IMR-90 (cell line): ENCODE measurements at regions not wholly inside any gene's neighbourhood (a gene's known extent, or its start where the extent isn't known, plus 50 kb on each side); places are given as distances from the start of the nearest gene placed in this dataset.

Source experiments
- ATAC-seq: fragments of 200-7000 bp; cut with Tn5 transposase; 2 replicates; pipeline ENCODE4 v1.9.1; 2020; ENCODE audit warnings: low read depth, mild to moderate bottlenecking, moderate library complexity
- BruUV-seq: library from RNA; stranded (reverse); fragments of 400-500 nt; replicated peaks from 2 replicates; lab custom pipeline; 2021; lab: Mats Ljungman, UMichigan
- CTCF ChIA-PET: fragments of 300-600 bp; formaldehyde crosslinking; extraction: SDS; loops from one replicate; lab custom pipeline; 2021; ENCODE audit warnings: antibody characterized with exemption; lab: Yijun Ruan, JAX
- POLR2A ChIA-PET: fragments of 300-600 bp; sonication (Branson Sonifier 250); formaldehyde crosslinking; loops from one replicate; lab custom pipeline; 2022; ENCODE audit warnings: antibody characterized with exemption; ENCODE audit not compliant: unreplicated experiment; lab: Charles Lee
- DNase-seq: peaks from one replicate; pipeline ENCODE4 v3.0.0; 2013
- H2AFZ ChIP-seq: replicated peaks from 2 replicates; pipeline ENCODE3; 2013; ENCODE audit warnings: low read length, mild to moderate bottlenecking; ENCODE audit not compliant: poor library complexity
- H2AK5ac ChIP-seq: 2 replicates; pipeline ENCODE4 v1.6.1; 2013; ENCODE audit warnings: low read depth, low read length, inconsistent platforms
- H2AK9ac ChIP-seq: replicated peaks from 2 replicates; pipeline ENCODE3; 2013; ENCODE audit warnings: mild to moderate bottlenecking, low read depth, low read length, moderate library complexity; ENCODE audit not compliant: poor library complexity
- H2BK120ac ChIP-seq: 2 replicates; pipeline ENCODE4 v1.6.1; 2013; ENCODE audit warnings: low read depth, low read length, inconsistent platforms
- H2BK15ac ChIP-seq: 3 replicates; pipeline ENCODE4 v1.6.1; 2013; ENCODE audit warnings: low read depth, low read length, inconsistent platforms
- H2BK20ac ChIP-seq: 2 replicates; pipeline ENCODE4 v1.6.1; 2013; ENCODE audit warnings: low read depth, mild to moderate bottlenecking, inconsistent platforms, low read length, moderate library complexity
- H2BK5ac ChIP-seq: 2 replicates; pipeline ENCODE4 v1.6.1; 2013; ENCODE audit warnings: mild to moderate bottlenecking, low read depth, low read length, inconsistent platforms; ENCODE audit not compliant: poor library complexity, severe bottlenecking
- H3K14ac ChIP-seq: replicated peaks from 2 replicates; pipeline ENCODE4 v1.6.1; 2013; ENCODE audit warnings: low read depth, low read length, inconsistent platforms
- H3K18ac ChIP-seq: 2 replicates; pipeline ENCODE4 v1.6.1; 2013; ENCODE audit warnings: low read depth, low read length, control low read depth
- H3K23ac ChIP-seq: 2 replicates; pipeline ENCODE4 v1.6.1; 2013; ENCODE audit warnings: low read depth, low read length, inconsistent platforms
- H3K27ac ChIP-seq: 2 replicates; pipeline ENCODE4 v1.5.1; 2013; ENCODE audit warnings: mild to moderate bottlenecking, control low read depth, low read length; ENCODE audit not compliant: insufficient read depth
- H3K27me3 ChIP-seq: 2 replicates; pipeline ENCODE4 v1.6.1; 2013; ENCODE audit warnings: low read length; ENCODE audit not compliant: control insufficient read depth, insufficient read depth
- H3K36me3 ChIP-seq: 2 replicates; pipeline ENCODE4 v1.6.1; 2013; ENCODE audit warnings: low read length, mixed read lengths; ENCODE audit not compliant: control insufficient read depth, insufficient read depth
- H3K4ac ChIP-seq: 2 replicates; pipeline ENCODE4 v1.6.1; 2013; ENCODE audit warnings: low read depth, low read length, inconsistent platforms
- H3K4me1 ChIP-seq: 2 replicates; pipeline ENCODE4 v1.6.1; 2013; ENCODE audit warnings: low read length, mixed read lengths; ENCODE audit not compliant: control insufficient read depth, insufficient read depth
- H3K4me2 ChIP-seq: 2 replicates; pipeline ENCODE4 v1.6.1; 2013; ENCODE audit warnings: low read depth, mild to moderate bottlenecking, control low read depth, low read length, moderate library complexity
- H3K4me3 ChIP-seq: 2 replicates; pipeline ENCODE4 v1.5.1; 2013; ENCODE audit warnings: low read depth, mild to moderate bottlenecking, control low read depth, low read length, moderate library complexity; ENCODE audit not compliant: insufficient read depth
- H3K56ac ChIP-seq: 2 replicates; pipeline ENCODE4 v1.6.1; 2013; ENCODE audit warnings: low read length, inconsistent platforms; ENCODE audit not compliant: insufficient read depth; ENCODE audit errors: extremely low read depth
- H3K79me1 ChIP-seq, 2 experiments: 2 replicates each; pipeline ENCODE4 v1.6.1; 2013; ENCODE audit warnings: low read length in 2 of 2, inconsistent platforms in 1 of 2, low read depth in 1 of 2
- H3K9ac ChIP-seq: 2 replicates; pipeline ENCODE4 v1.6.1; 2013; ENCODE audit warnings: low read depth, low read length, control low read depth
- H3K9me1 ChIP-seq: 2 replicates; pipeline ENCODE4 v1.6.1; 2013; ENCODE audit warnings: low read length, inconsistent platforms; ENCODE audit not compliant: insufficient read depth
- H3K9me3 ChIP-seq: 2 replicates; pipeline ENCODE4 v1.6.1; 2013; ENCODE audit warnings: low read length; ENCODE audit not compliant: control insufficient read depth, insufficient read depth
- H4K20me1 ChIP-seq: 2 replicates; pipeline ENCODE4 v1.6.1; 2013; ENCODE audit warnings: low read length, inconsistent platforms; ENCODE audit not compliant: insufficient read depth
- H4K5ac ChIP-seq: 2 replicates; pipeline ENCODE4 v1.6.1; 2013; ENCODE audit warnings: mild to moderate bottlenecking, low read depth, low read length, control low read depth
- H4K8ac ChIP-seq, 2 experiments: 2 replicates each; pipeline ENCODE4 v1.6.1; 2013; ENCODE audit warnings: low read depth in 2 of 2, low read length in 2 of 2, control low read depth in 1 of 2, inconsistent platforms in 1 of 2
- H4K91ac ChIP-seq: 2 replicates; pipeline ENCODE4 v1.6.1; 2013; ENCODE audit warnings: low read depth, low read length, inconsistent platforms; ENCODE audit not compliant: insufficient read depth
- BHLHE40 ChIP-seq: fragments of 150-350 bp; IDR thresholded peaks from 2 replicates; pipeline ENCODE4 v1.6.1; 2016; ENCODE audit warnings: mild to moderate bottlenecking, low read depth, low read length
- CEBPB ChIP-seq: IDR thresholded peaks from 2 replicates; pipeline ENCODE4 v1.6.1; 2012; ENCODE audit warnings: low read depth, low read length, improper control_type of control experiment
- CHD1 ChIP-seq: IDR thresholded peaks from 2 replicates; pipeline ENCODE4 v1.6.1; 2012; ENCODE audit warnings: low read depth, low read length, improper control_type of control experiment
- CTCF ChIP-seq: conservative IDR thresholded peaks from 2 replicates; pipeline ENCODE4 v1.5.1; 2012; ENCODE audit warnings: mild to moderate bottlenecking, low read depth, low read length, improper control_type of control experiment
- FOS ChIP-seq: fragments of 150-350 bp; IDR thresholded peaks from 2 replicates; pipeline ENCODE4 v1.6.1; 2016; ENCODE audit warnings: low read depth, low read length
- MAFK ChIP-seq: IDR thresholded peaks from 2 replicates; pipeline ENCODE4 v1.6.1; 2012; ENCODE audit warnings: low read depth, low read length, improper control_type of control experiment
- MAZ ChIP-seq: IDR thresholded peaks from 2 replicates; pipeline ENCODE4 v1.6.1; 2012; ENCODE audit warnings: low read depth, mild to moderate bottlenecking, low read length, improper control_type of control experiment, moderate library complexity, borderline replicate concordance
- MXI1 ChIP-seq: IDR thresholded peaks from 2 replicates; pipeline ENCODE4 v1.6.1; 2012; ENCODE audit warnings: low read depth, mild to moderate bottlenecking, low read length, moderate library complexity, borderline replicate concordance
- NFE2L2 ChIP-seq: fragments of 150-350 bp; IDR thresholded peaks from 2 replicates; pipeline ENCODE4 v1.6.1; 2016; ENCODE audit warnings: low read depth, mild to moderate bottlenecking, low read length
- POLR2A ChIP-seq: IDR thresholded peaks from 2 replicates; pipeline ENCODE4 v1.6.1; 2012; ENCODE audit warnings: mild to moderate bottlenecking, low read depth, low read length
- RCOR1 ChIP-seq: IDR thresholded peaks from 2 replicates; pipeline ENCODE4 v1.6.1; 2012; ENCODE audit warnings: mild to moderate bottlenecking, low read length, improper control_type of control experiment; ENCODE audit not compliant: insufficient replicate concordance
- RFX5 ChIP-seq: IDR thresholded peaks from 2 replicates; pipeline ENCODE4 v1.8.0; 2012; ENCODE audit warnings: low read depth, mild to moderate bottlenecking, low read length, moderate library complexity
- SMC3 ChIP-seq: fragments of 150-350 bp; IDR thresholded peaks from 2 replicates; pipeline ENCODE4 v1.6.1; 2016; ENCODE audit warnings: low read depth, mild to moderate bottlenecking, antibody characterized with exemption, low read length, moderate library complexity
- WGBS, 2 experiments: methylation state at CpG; one replicate each; pipeline versions ENCODE4 v1.1.5 to v1.1.7; 2013; ENCODE audit warnings: missing lambda C conversion rate in 2 of 2; ENCODE audit not compliant: insufficient read length in 1 of 2; ENCODE audit errors: extremely low coverage in 2 of 2; 5-methylcytosine and 5-hydroxymethylcytosine counted together
- dilution Hi-C: fragments of 300-500 bp; cut with HindIII; formaldehyde crosslinking; loops from one replicate; pipeline ENCODE4 v1.14.3; 2018; ENCODE audit warnings: low sequenced_read_pairs; ENCODE audit not compliant: unreplicated experiment
- in situ Hi-C: fragments of 300-500 bp; cut with MboI; formaldehyde crosslinking; loops from 3 replicates; pipeline ENCODE4 v1.14.3; 2019; ENCODE audit warnings: low sequenced_read_pairs, inconsistent platforms, mixed read lengths
- intact Hi-C: fragments of 100-400 bp; cut with micrococcal nuclease; formaldehyde crosslinking; loops from 2 replicates; pipeline ENCODE4 v1.10.0; 2022
- TF ChIP-seq, protein P1 (sequence below): fragments of 150-350 bp; IDR thresholded peaks from 2 replicates; pipeline ENCODE4 v1.6.1; 2016; ENCODE audit warnings: low read depth, mild to moderate bottlenecking, low read length, moderate library complexity, borderline replicate concordance
- TF ChIP-seq, protein P2 (sequence below): fragments of 150-350 bp; IDR thresholded peaks from 2 replicates; pipeline ENCODE4 v1.6.1; 2017; ENCODE audit warnings: mild to moderate bottlenecking, antibody characterized with exemption, low read length, low read depth

DNA sequence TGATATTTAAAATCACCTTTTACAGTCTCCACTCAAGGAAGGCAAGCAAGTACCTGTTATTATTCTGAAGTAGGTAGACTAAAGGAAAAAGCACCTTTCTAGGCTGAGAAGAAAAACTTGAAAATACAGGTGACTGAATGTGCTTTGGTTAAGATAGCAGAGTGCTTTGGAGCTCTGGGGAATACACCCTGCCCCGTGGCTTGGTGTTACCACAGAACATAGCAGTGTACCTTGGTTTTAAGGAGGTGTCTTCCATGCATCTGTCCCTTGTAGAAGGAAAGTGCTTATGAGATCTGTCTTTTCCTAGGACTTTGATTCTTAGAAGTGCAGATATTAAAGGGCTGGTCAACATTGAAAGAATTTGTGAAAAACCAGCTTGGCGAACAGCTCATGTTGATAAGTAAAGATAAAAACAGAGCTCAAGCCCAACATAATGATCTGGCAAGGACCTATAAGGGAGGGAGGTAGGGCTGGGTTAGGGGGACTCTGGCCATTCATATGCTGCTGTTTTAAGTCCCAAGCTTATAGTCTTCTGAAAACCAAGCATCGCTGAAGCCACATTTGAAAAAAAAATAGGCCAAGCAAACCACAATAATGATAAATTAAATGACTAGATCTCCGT lies 66.8 kb downstream of the ZNF608 start:
- no peak overlapping the region for H3K56ac ChIP-seq
- no peak overlapping the region; a peak in 1 of 4 replicates for H4K8ac ChIP-seq
- H2AFZ ChIP-seq = no peak overlapping the region
- H2BK5ac ChIP-seq = no peak overlapping the region
- H3K4ac ChIP-seq = peak overlapping the region; percentile 87; the same call in 1 of the 2 replicates
- no peaks in the 10 kb centered on the region for H3K27me3 ChIP-seq
- in situ Hi-C loops (no loop called here), dilution Hi-C loops (no loop called here), intact Hi-C loops (no loop called here)
- H3K9me1 ChIP-seq = peaks cover 6% of the 10 kb centered on the region; the same call in 1 of the 2 replicates
- H3K4me2 ChIP-seq = no peak overlapping the region
- BruUV-seq = no TSS peak
- peak overlapping the region; percentile 24; the same call in 1 of the 2 replicates for H4K91ac ChIP-seq
- peak overlapping the region; percentile 61; the same call in 1 of the 2 replicates for H2AK5ac ChIP-seq
- DNase-seq (no peak), ATAC-seq (no peak)
- peak overlapping the region; percentile 89; the same call in 1 of the 3 replicates for H2BK15ac ChIP-seq
- CTCF ChIA-PET = interaction anchor here (0.6 kb wide), 1 partner anchor 13 kb away, joined by 3 read pairs; no protein-coding TSS in a partner anchor
- peak overlapping the region; percentile 68; the same call in 1 of the 2 replicates for H3K18ac ChIP-seq
- peaks cover 34% of the 10 kb centered on the region for H3K4me1 ChIP-seq
- H3K23ac ChIP-seq = no peak overlapping the region
- POLR2A ChIA-PET = interaction anchor here (0.7 kb wide), 1 partner anchor 1008 kb away, joined by 3 read pairs; no protein-coding TSS in a partner anchor
- H3K36me3 ChIP-seq = no peaks in the 10 kb centered on the region
- H2AK9ac ChIP-seq = no peak overlapping the region
- 0 out of 2 replicates have a peak overlapping the region, but pooled peaks have one; percentile 67 for H4K5ac ChIP-seq
- 0 out of 2 replicates have a peak overlapping the region, but pooled peaks have one; percentile 65 for H3K14ac ChIP-seq
- H3K79me1 ChIP-seq = peaks cover 33 to 61% of the 10 kb centered on the region in 2 experiments
- H3K4me3 ChIP-seq = no peak overlapping the region
- H2BK120ac ChIP-seq = peak overlapping the region; percentile 76; the same call in 1 of the 2 replicates
- no peak overlapping the region for H3K27ac ChIP-seq
- H4K20me1 ChIP-seq = no peaks in the 10 kb centered on the region
- peak overlapping the region; percentile 58; the same call in 1 of the 2 replicates for H2BK20ac ChIP-seq
- H3K9ac ChIP-seq = no peak overlapping the region
- WGBS, 2 experiments = no CpG with 5 or more reads among the region's 4 CpGs
- no peaks in the 10 kb centered on the region for H3K9me3 ChIP-seq
- TF ChIP-seq, protein P1, sequence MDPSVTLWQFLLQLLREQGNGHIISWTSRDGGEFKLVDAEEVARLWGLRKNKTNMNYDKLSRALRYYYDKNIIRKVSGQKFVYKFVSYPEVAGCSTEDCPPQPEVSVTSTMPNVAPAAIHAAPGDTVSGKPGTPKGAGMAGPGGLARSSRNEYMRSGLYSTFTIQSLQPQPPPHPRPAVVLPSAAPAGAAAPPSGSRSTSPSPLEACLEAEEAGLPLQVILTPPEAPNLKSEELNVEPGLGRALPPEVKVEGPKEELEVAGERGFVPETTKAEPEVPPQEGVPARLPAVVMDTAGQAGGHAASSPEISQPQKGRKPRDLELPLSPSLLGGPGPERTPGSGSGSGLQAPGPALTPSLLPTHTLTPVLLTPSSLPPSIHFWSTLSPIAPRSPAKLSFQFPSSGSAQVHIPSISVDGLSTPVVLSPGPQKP = no peak
- TF ChIP-seq CTCF (no peak), MAFK (no peak), FOS (no peak), RFX5 (no peak), CEBPB (no peak), MXI1 (no peak), SMC3 (no peak), NFE2L2 (no peak), MAZ (no peak), CHD1 (no peak), RCOR1 (no peak), BHLHE40 (no peak), POLR2A (no peak)
- TF ChIP-seq, protein P2, sequence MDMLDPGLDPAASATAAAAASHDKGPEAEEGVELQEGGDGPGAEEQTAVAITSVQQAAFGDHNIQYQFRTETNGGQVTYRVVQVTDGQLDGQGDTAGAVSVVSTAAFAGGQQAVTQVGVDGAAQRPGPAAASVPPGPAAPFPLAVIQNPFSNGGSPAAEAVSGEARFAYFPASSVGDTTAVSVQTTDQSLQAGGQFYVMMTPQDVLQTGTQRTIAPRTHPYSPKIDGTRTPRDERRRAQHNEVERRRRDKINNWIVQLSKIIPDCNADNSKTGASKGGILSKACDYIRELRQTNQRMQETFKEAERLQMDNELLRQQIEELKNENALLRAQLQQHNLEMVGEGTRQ = no peak
